GM12878 (cell line): ENCODE measurements at regions not wholly inside any gene's neighbourhood (a gene's known extent, or its start where the extent isn't known, plus 50 kb on each side); places are given as distances from the start of the nearest gene placed in this dataset.

ENCODE experiments used
- ATAC-seq: fragments of 200-7000 bp; cut with Tn5 transposase; 3 replicates; pipeline ENCODE4 v1.9.1; 2020; ENCODE audit warnings: mild to moderate bottlenecking, moderate library complexity
- BruUV-seq: library from RNA; stranded (reverse); fragments of 400-500 nt; replicated peaks from 2 replicates; lab custom pipeline; 2021; lab: Mats Ljungman, UMichigan
- CTCF ChIA-PET: fragments of 300-600 bp; sonication (Branson Sonifier 250); formaldehyde crosslinking; extraction: SDS; loops from one replicate; lab custom pipeline; 2021; ENCODE audit warnings: inconsistent platforms; lab: Yijun Ruan, JAX
- POLR2A ChIA-PET: fragments of 350-600 bp; formaldehyde crosslinking; extraction: SDS; loops from one replicate; lab custom pipeline; 2021; ENCODE audit warnings: inconsistent platforms; lab: Charles Lee
- RAD21 ChIA-PET: fragments of 300-600 bp; sonication (Branson Sonifier 250); formaldehyde crosslinking; loops from one replicate; lab custom pipeline; 2023; ENCODE audit warnings: antibody characterized with exemption; ENCODE audit not compliant: unreplicated experiment; lab: Charles Lee
- SMC1A ChIA-PET: fragments of 300-600 bp; sonication (Branson Sonifier 250); formaldehyde crosslinking; loops from one replicate; lab custom pipeline; 2023; ENCODE audit not compliant: unreplicated experiment, uncharacterized antibody; lab: Charles Lee
- DNase-seq: peaks from one replicate; pipeline ENCODE4 v3.0.0-alpha.2; 2011; ENCODE audit warnings: low read depth, low spot score
- FAIRE-seq: peaks from 3 replicates; lab custom pipeline; 2011; peaks lifted over from hg19 to GRCh38; lab: Jason Lieb, UNC
- H2AFZ ChIP-seq: 2 replicates; pipeline ENCODE4 v1.6.0; 2011; ENCODE audit warnings: low read depth, low read length, control low read depth; ENCODE audit not compliant: control insufficient read depth
- H3K27ac ChIP-seq: 2 replicates; pipeline ENCODE4 v1.5.1; 2011; ENCODE audit warnings: control low read depth; ENCODE audit not compliant: control insufficient read depth, insufficient read depth
- H3K27me3 ChIP-seq, 2 experiments: replicated peaks in 1 of 2; 2 replicates each; pipeline versions ENCODE4 v1.6.0 to v1.6.1; 2011; ENCODE audit warnings: low read length in 1 of 2; ENCODE audit not compliant: control insufficient read depth in 2 of 2, insufficient read depth in 2 of 2
- H3K36me3 ChIP-seq, 2 experiments: 2 replicates each; pipeline ENCODE4 v1.5.1; 2011; ENCODE audit warnings: low read length in 1 of 2; ENCODE audit not compliant: control insufficient read depth in 2 of 2, insufficient read depth in 2 of 2
- H3K4me1 ChIP-seq: 2 replicates; pipeline ENCODE4 v1.6.1; 2011; ENCODE audit warnings: mild to moderate bottlenecking, low read length, moderate library complexity, mixed read lengths; ENCODE audit not compliant: control insufficient read depth, insufficient read depth
- H3K4me2 ChIP-seq: 2 replicates; pipeline ENCODE4 v1.6.0; 2011; ENCODE audit warnings: control low read depth; ENCODE audit not compliant: control insufficient read depth, insufficient read depth
- H3K4me3 ChIP-seq: fragments of 200-600 bp; sonication (generic); 2 replicates; pipeline ENCODE4 v1.5.1; 2016
- H3K79me2 ChIP-seq: 2 replicates; pipeline ENCODE4 v1.6.0; 2011; ENCODE audit warnings: low read length; ENCODE audit not compliant: control insufficient read depth, insufficient read depth
- H3K9ac ChIP-seq: 2 replicates; pipeline ENCODE4 v1.8.0; 2011; ENCODE audit warnings: low read length, control low read depth, mixed read lengths; ENCODE audit not compliant: control insufficient read depth, insufficient read depth
- H3K9me3 ChIP-seq: replicated peaks from 3 replicates; pipeline ENCODE4 v1.5.1; 2011; ENCODE audit warnings: mild to moderate bottlenecking, low read length; ENCODE audit not compliant: control insufficient read depth, insufficient read depth
- H4K20me1 ChIP-seq: 2 replicates; pipeline ENCODE4 v1.6.0; 2011; ENCODE audit not compliant: control insufficient read depth, insufficient read depth
- BHLHE40 ChIP-seq, 2 experiments: fragments of 450-650 bp in 1 of 2; IDR thresholded peaks; 2 replicates each; pipeline ENCODE4 v1.6.1; 2011 to 2017; ENCODE audit warnings: low read depth in 2 of 2, borderline replicate concordance in 1 of 2, improper control_type of control experiment in 1 of 2, low read length in 1 of 2, mild to moderate bottlenecking in 1 of 2
- MEF2B ChIP-seq: fragments of 450-650 bp; IDR thresholded peaks from 2 replicates; pipeline ENCODE4 v1.6.1; 2018; ENCODE audit warnings: mild to moderate bottlenecking, moderate library complexity; ENCODE audit not compliant: partially characterized antibody, poor library complexity, severe bottlenecking
- MTA2 ChIP-seq: fragments of 450-650 bp; IDR thresholded peaks from 2 replicates; pipeline ENCODE4 v1.6.1; 2016; ENCODE audit warnings: low read depth, mild to moderate bottlenecking, moderate library complexity
- MXI1 ChIP-seq: fragments of 150-350 bp; IDR thresholded peaks from 2 replicates; pipeline ENCODE4 v1.6.1; 2011; ENCODE audit warnings: low read depth, mild to moderate bottlenecking, inconsistent platforms, low read length, improper control_type of control experiment
- NFIC ChIP-seq: IDR thresholded peaks from 2 replicates; pipeline ENCODE4 v1.6.1; 2012; ENCODE audit warnings: low read depth, mild to moderate bottlenecking, inconsistent platforms, low read length, moderate library complexity
- SP1 ChIP-seq: IDR thresholded peaks from one replicate; pipeline ENCODE4 v1.6.1; 2011; ENCODE audit warnings: low read depth, low read length
- USF1 ChIP-seq: IDR thresholded peaks from 2 replicates; pipeline ENCODE4 v1.6.1; 2011; ENCODE audit warnings: borderline replicate concordance, low read depth, mild to moderate bottlenecking, moderate library complexity, mixed read lengths, low read length; ENCODE audit not compliant: insufficient read depth; ENCODE audit errors: extremely low read length
- WRNIP1 ChIP-seq: IDR thresholded peaks from 2 replicates; pipeline ENCODE4 v1.6.1; 2011; ENCODE audit warnings: low read depth, low read length, improper control_type of control experiment, borderline replicate concordance
- ZNF217 ChIP-seq: fragments of 450-650 bp; IDR thresholded peaks from 2 replicates; pipeline ENCODE4 v1.6.1; 2017; ENCODE audit warnings: antibody characterized with exemption, mild to moderate bottlenecking
- WGBS: methylation state at CpG from one replicate; pipeline ENCODE4 v1.1.6; 2016; ENCODE audit warnings: low lambda C conversion rate; ENCODE audit not compliant: insufficient replicate concordance, insufficient coverage; ENCODE audit errors: missing lambda C conversion rate; 5-methylcytosine and 5-hydroxymethylcytosine counted together
- in situ Hi-C: fragments of 300-500 bp; cut with MboI; formaldehyde crosslinking; loops from 9 replicates; pipeline ENCODE4 v1.14.3; 2018; ENCODE audit warnings: mixed read lengths
- intact Hi-C: fragments of 100-400 bp; cut with micrococcal nuclease; formaldehyde crosslinking; loops from one replicate; pipeline ENCODE4 v1.14.2; 2022; ENCODE audit not compliant: unreplicated experiment

GRCh38 chr2:167471332-167471731 lies 583.1 kb downstream of the XIRP2 start:
- Histone ChIP-seq H3K27me3 (no peaks in the 10 kb centered on the region), H3K27ac (no peak overlapping the region), H3K36me3 (no peaks in the 10 kb centered on the region), H2AFZ (no peak overlapping the region), H3K4me2 (no peak overlapping the region), H4K20me1 (no peaks in the 10 kb centered on the region), H3K4me3 (no peak overlapping the region), H3K4me1 (no peaks in the 10 kb centered on the region), H3K79me2 (no peaks in the 10 kb centered on the region), H3K9me3 (no peaks in the 10 kb centered on the region), H3K9ac (no peak overlapping the region)
- ChIA-PET SMC1A (interaction anchor here (0.9 kb wide), 1 partner anchor 11 kb away, joined by 3 read pairs; no protein-coding TSS in a partner anchor), CTCF (no interaction called here), RAD21 (no interaction called here), POLR2A (no interaction called here)
- no peak for FAIRE-seq
- in situ Hi-C loops (no loop called here), intact Hi-C loops (no loop called here)
- TF ChIP-seq USF1: no peak
- no peak for TF ChIP-seq MXI1
- no peak for DNase-seq
- peak; percentile 59 for ATAC-seq
- no TSS peak for BruUV-seq

GRCh38 chr2:167462379-167462778 lies 574.1 kb downstream of the XIRP2 start:
- Histone ChIP-seq H3K9ac (no peak overlapping the region), H3K79me2 (no peaks in the 10 kb centered on the region), H3K27me3 (no peaks in the 10 kb centered on the region), H3K4me1 (no peaks in the 10 kb centered on the region), H2AFZ (no peak overlapping the region), H3K27ac (no peak overlapping the region), H3K9me3 (no peaks in the 10 kb centered on the region), H3K4me2 (no peak overlapping the region), H3K36me3 (no peaks in the 10 kb centered on the region), H3K4me3 (no peak overlapping the region), H4K20me1 (no peaks in the 10 kb centered on the region)
- ATAC-seq (no peak), FAIRE-seq (no peak), DNase-seq (no peak)
- ChIA-PET POLR2A (no interaction called here), CTCF (interaction anchor here (1.2 kb wide), 1 partner anchor 11 kb away, joined by 4 read pairs; no protein-coding TSS in a partner anchor), RAD21 (no interaction called here), SMC1A (interaction anchor here (0.6 to 0.9 kb wide), 2 partner anchors 9 to 103 kb away, joined by 3 read pairs; no protein-coding TSS in a partner anchor)
- in situ Hi-C loops (no loop called here), intact Hi-C loops (no loop called here)
- no TSS peak for BruUV-seq
- TF ChIP-seq MTA2 (no peak), ZNF217 (no peak), NFIC (no peak), BHLHE40 (IDR thresholded peaks at IDR 0.05; ENCODE audit: borderline replicate concordance in 1 of 2, low read depth in 2 of 2, low read length in 1 of 2) (no peak), SP1 (no peak), MEF2B (no peak), WRNIP1 (no peak)
- 2% methylated on average over 3 of the region's 3 CpGs for WGBS
